Lower leg skin (tissue), 3 donors: ENCODE measurements at regions not wholly inside any gene's neighbourhood (a gene's known extent, or its start where the extent isn't known, plus 50 kb on each side); places are given as distances from the start of the nearest gene placed in this dataset.

Experiments
- POLR2A ChIP-seq, 2 donors: fragments of 450-650 bp; IDR thresholded peaks; one replicate each; pipeline ENCODE4 v1.6.1; 2016 to 2017; ENCODE audit warnings: antibody characterized with exemption in 2 of 2, mild to moderate bottlenecking in 1 of 2, moderate library complexity in 1 of 2
- TF ChIP-seq, protein P1 (sequence below), 3 donors: fragments of 450-650 bp; IDR thresholded peaks; one replicate each; pipeline ENCODE4 v1.5.1; 2016; ENCODE audit warnings: antibody characterized with exemption in 3 of 3, mild to moderate bottlenecking in 3 of 3, moderate library complexity in 2 of 3

DNA sequence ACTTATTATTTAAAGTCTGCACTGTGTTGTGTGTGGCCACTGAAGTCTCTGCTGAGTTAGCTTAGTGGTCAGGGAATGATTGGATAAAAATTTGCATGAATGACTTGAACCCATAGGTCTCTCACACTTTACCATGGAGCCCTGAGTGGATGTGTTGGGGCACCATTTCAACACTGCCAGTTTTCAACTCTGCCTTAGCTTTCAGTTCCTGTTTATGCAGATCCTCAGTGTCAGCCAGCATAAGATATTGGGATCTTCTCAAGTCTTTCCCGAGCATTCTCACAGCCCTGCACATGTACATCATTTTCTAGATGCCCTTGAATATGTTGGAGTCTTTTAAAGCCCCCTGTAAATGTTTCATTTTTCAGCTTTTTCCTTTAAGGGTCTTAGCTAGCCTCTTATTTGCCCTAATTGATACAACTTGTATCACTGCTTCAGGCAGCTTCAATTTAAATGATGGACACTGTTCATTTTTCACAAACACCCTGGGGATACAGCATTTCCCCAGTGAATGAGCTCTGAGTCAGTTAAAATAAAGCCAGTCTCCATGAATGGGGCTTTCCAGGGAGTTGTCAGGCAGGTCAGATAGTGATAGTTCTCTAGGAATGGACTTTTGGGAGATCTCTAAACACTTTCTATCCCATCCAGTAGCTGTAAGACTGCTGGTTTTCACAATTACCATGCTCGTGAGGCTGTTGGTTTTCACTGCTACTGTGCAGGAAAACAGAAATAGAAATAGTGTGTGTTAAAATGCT, 211.9 kb upstream of the PAPPA start:
- TF ChIP-seq POLR2A (IDR thresholded peaks at IDR 0.05): no peak
- TF ChIP-seq, protein P1, sequence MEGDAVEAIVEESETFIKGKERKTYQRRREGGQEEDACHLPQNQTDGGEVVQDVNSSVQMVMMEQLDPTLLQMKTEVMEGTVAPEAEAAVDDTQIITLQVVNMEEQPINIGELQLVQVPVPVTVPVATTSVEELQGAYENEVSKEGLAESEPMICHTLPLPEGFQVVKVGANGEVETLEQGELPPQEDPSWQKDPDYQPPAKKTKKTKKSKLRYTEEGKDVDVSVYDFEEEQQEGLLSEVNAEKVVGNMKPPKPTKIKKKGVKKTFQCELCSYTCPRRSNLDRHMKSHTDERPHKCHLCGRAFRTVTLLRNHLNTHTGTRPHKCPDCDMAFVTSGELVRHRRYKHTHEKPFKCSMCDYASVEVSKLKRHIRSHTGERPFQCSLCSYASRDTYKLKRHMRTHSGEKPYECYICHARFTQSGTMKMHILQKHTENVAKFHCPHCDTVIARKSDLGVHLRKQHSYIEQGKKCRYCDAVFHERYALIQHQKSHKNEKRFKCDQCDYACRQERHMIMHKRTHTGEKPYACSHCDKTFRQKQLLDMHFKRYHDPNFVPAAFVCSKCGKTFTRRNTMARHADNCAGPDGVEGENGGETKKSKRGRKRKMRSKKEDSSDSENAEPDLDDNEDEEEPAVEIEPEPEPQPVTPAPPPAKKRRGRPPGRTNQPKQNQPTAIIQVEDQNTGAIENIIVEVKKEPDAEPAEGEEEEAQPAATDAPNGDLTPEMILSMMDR (IDR thresholded peaks at IDR 0.05): no peak
